Activated CD4-positive, alpha-beta T cell treated with anti-CD3 and anti-CD28 coated beads, Interleukin-10, Interleukin-2, amounts not matched to agents 100 ng/mL and 50 ng/mL, durations not matched to agents 16 hours and 8 hours (primary cell): ENCODE measurements at regions not wholly inside any gene's neighbourhood (a gene's known extent, or its start where the extent isn't known, plus 50 kb on each side); places are given as distances from the start of the nearest gene placed in this dataset.
"Not testable (repeated sequence)": the region's sequence is repeated elsewhere in the genome, so short reads cannot be mapped to it uniquely, and the experiment has no call there.

Experiments
- DNase-seq: peaks from one replicate; pipeline ENCODE4 v3.0.0-alpha.2; 2020

DNA sequence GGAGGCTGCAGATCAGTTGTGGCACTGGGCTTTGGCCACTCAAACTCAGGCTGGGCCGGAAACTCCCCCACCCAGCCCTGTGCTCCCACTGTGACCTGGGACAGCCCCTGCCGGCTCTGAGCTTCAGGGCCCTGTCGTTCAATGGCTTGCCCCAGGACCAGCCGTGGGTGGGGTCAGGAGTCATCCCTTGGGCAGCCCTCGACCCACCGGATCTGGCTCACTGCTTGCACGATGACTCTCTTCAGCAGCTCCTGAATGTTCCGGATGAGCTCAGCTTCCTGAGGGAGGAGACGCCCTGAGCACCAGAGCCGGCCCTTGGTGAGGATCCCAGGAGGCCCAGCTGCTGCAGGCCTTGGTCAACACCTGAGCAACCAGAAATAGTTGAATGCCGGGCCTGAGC, 1544.2 kb upstream of the USP9Y start:
- not testable (repeated sequence) for DNase-seq

DNA sequence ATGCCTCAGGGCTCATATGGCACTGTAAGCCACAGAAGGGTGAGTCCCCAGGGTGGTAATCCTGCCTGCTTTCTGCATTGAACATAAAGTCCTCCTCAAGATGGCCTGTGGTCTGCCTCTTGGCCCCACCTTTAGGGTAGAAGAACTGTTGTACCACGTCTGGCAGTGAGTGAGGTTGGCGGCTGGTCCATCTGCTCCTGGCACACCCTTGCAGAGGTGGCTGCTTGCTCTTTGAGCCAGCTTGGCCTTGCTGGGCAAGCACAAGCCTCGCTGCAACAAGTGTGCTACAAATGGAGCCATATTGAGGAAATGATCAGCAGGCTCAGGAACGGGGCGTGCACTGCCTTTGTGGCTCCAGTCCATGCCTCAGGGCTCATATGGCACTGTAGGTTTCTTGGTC, 1524.0 kb upstream of the USP9Y start:
- DNase-seq, result not testable (repeated sequence)

DNA sequence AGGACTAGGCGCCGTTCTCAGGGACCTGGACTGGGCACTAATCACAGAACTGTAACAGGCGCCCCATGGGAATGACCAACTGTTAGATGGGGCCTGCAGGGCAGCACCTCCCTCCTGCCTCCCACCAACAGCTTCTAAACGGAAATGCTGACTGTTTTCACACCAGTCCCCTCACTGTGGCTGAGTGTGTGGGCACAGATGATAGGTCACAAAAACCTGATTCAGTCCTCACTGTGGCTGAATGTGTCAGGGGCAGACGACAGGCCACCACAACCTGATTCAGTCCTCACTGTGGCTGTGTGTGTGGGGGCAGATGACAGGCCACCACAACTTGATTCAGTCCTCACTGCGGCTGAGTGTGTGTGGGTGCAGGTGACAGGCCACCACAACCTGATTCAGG, 1499.9 kb upstream of the USP9Y start:
- DNase-seq, result not testable (repeated sequence)

DNA sequence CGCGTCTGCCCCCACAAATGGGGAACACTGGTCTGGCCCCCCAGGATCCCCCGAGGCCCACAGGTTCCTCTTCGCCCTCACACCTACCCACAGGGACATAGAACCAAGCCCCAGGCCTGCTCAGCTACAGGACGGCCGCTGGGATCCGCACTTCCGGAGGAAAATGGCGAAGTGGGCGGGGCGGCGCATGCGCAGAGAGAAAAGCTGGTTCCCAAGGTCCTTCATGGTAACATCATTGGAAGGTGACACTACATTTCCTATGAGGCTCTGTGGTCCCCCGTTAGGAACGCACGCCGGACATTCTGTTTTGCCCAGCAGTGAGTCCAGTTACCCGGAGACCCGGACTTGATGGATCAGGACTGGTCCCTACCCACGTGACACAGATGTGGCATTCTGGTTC, 1486.2 kb upstream of the USP9Y start:
- DNase-seq, result not testable (repeated sequence)
